K562 (cell line): ENCODE measurements at regions not wholly inside any gene's neighbourhood (a gene's known extent, or its start where the extent isn't known, plus 50 kb on each side); places are given as distances from the start of the nearest gene placed in this dataset.

ENCODE experiments used
- ADNP ChIP-seq: fragments of 200-800 bp; sonication (Bioruptor generic); IDR thresholded peaks from 2 replicates; pipeline ENCODE4 v1.6.1; 2016; ENCODE audit warnings: missing genetic modification characterization, missing compliant biosample characterization
- BRD4 ChIP-seq: fragments of 200-600 bp; sonication (generic); IDR thresholded peaks from 2 replicates; pipeline ENCODE4 v1.6.1; 2017; ENCODE audit warnings: inconsistent platforms
- CHD2 ChIP-seq: IDR thresholded peaks from 2 replicates; pipeline ENCODE4 v1.6.1; 2011; ENCODE audit warnings: low read depth, low read length
- DNMT1 ChIP-seq: fragments of 450-650 bp; IDR thresholded peaks from 2 replicates; pipeline ENCODE4 v1.6.1; 2016; ENCODE audit warnings: antibody characterized with exemption, mild to moderate bottlenecking
- EP300 ChIP-seq: IDR thresholded peaks from 2 replicates; pipeline ENCODE4 v1.6.1; 2012; ENCODE audit warnings: low read length, improper control_type of control experiment
- FOSL1 ChIP-seq: fragments of 200-800 bp; sonication (Bioruptor generic); conservative IDR thresholded peaks from 2 replicates; pipeline ENCODE4 v1.6.1; 2016; ENCODE audit warnings: missing genetic modification characterization, missing compliant biosample characterization
- FOXM1 ChIP-seq, 2 experiments: fragments of 450-650 bp in 1 of 2; sonication (generic) in 1 of 2; formaldehyde crosslinking in 1 of 2; IDR thresholded peaks; 2 replicates each; pipeline versions ENCODE4 v1.6.1 to v1.9.0; 2017 to 2022; ENCODE audit warnings: low read depth in 2 of 2, mild to moderate bottlenecking in 2 of 2, missing genetic modification reagents in 1 of 2, moderate library complexity in 1 of 2
- GABPB2 ChIP-seq: fragments of 250-450 bp; sonication (Bioruptor Pico); conservative IDR thresholded peaks from 2 replicates; pipeline ENCODE4 v1.5.1; 2021; ENCODE audit warnings: mild to moderate bottlenecking
- ID3 ChIP-seq, 2 experiments: fragments of 250-450 bp in 1 of 2; fragments of 450-650 bp in 1 of 2; sonication (Bioruptor Pico) in 1 of 2; IDR thresholded peaks; 2 replicates each; pipeline versions ENCODE4 v1.6.1 to v1.8.0; 2016 to 2021; ENCODE audit warnings: mild to moderate bottlenecking in 2 of 2, moderate library complexity in 2 of 2, missing compliant biosample characterization in 1 of 2, missing genetic modification characterization in 1 of 2
- KAT7 ChIP-seq: sonication (generic); formaldehyde crosslinking; IDR thresholded peaks from 2 replicates; pipeline ENCODE4 v1.8.0; 2022; ENCODE audit warnings: missing genetic modification reagents, mild to moderate bottlenecking, borderline replicate concordance
- KLF13 ChIP-seq: fragments of 450-650 bp; IDR thresholded peaks from 2 replicates; pipeline ENCODE4 v1.6.1; 2016; ENCODE audit warnings: missing genetic modification characterization, low read depth, mild to moderate bottlenecking, missing compliant biosample characterization, moderate library complexity, borderline replicate concordance
- SMARCE1 ChIP-seq: fragments of 450-650 bp; IDR thresholded peaks from 2 replicates; pipeline ENCODE4 v1.7.1; 2016; ENCODE audit warnings: mild to moderate bottlenecking
- UBTF ChIP-seq, 2 experiments: IDR thresholded peaks; 2 replicates each; pipeline ENCODE4 v1.6.1; 2012; ENCODE audit warnings: improper control_type of control experiment in 2 of 2, low read depth in 2 of 2, low read length in 2 of 2, borderline replicate concordance in 1 of 2
- USF2 ChIP-seq: sonication (generic); formaldehyde crosslinking; IDR thresholded peaks from 2 replicates; pipeline ENCODE4 v1.5.0; 2020; ENCODE audit warnings: missing genetic modification reagents
- YY1 ChIP-seq, 3 experiments: IDR thresholded peaks; 2 replicates each; pipeline ENCODE4 v1.6.1; 2011; ENCODE audit warnings: low read length in 2 of 3, mild to moderate bottlenecking in 2 of 3, moderate library complexity in 2 of 3, borderline replicate concordance in 1 of 3, control low read depth in 1 of 3, low read depth in 1 of 3; ENCODE audit not compliant: insufficient read depth in 3 of 3, insufficient replicate concordance in 2 of 3, control insufficient read depth in 1 of 3, insufficient read length in 1 of 3; ENCODE audit errors: extremely low read depth in 1 of 3
- ZKSCAN8 ChIP-seq: fragments of 200-800 bp; sonication (Bioruptor generic); IDR thresholded peaks from 2 replicates; pipeline ENCODE4 v1.6.1; 2016; ENCODE audit warnings: missing genetic modification characterization, missing compliant biosample characterization
- ZNF77 ChIP-seq: fragments of 250-450 bp; sonication (Bioruptor Pico); IDR thresholded peaks from 2 replicates; pipeline ENCODE4 v1.5.0; 2020
- TF ChIP-seq, protein P1 (sequence below), 2 experiments: fragments of 450-650 bp in 1 of 2; IDR thresholded peaks; 2 replicates each; pipeline ENCODE4 v1.6.1; 2011 to 2017; ENCODE audit warnings: low read depth in 2 of 2, antibody characterized with exemption in 1 of 2, borderline replicate concordance in 1 of 2, low read length in 1 of 2, mild to moderate bottlenecking in 1 of 2, mixed read lengths in 1 of 2; ENCODE audit not compliant: control insufficient read depth in 1 of 2
- TF ChIP-seq, protein P2 (sequence below): sonication (generic); formaldehyde crosslinking; IDR thresholded peaks from 2 replicates; pipeline ENCODE4 v1.8.0; 2022; ENCODE audit warnings: missing genetic modification reagents, mild to moderate bottlenecking, moderate library complexity, borderline replicate concordance

DNA sequence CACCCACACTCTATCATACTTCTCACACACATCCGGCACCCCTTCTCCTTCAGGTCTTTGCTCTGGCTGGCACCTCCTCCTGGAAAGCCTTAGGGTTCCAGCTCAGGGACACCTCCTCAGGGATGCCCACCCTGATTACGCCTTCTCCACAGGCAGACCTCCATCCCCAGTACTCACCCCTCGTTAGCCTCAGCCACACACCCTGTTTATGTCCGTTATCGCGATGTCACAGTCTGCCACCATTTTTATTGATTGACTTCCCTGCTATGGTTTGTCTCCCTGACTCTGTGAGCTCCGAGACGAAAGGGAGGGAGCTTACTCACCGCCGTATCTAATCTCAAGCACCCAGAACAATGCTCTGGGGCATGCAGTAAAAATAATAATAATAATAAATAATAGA lies 191.7 kb upstream of the LHX5 start (continued):
- TF ChIP-seq GABPB2 (CRISPR knock-in tag) (no peak), KAT7 (CRISPR knock-in tag) (no peak), ID3 (CRISPR knock-in tag; IDR thresholded peaks at IDR 0.05) (no peak), ID3 (tag; IDR thresholded peaks at IDR 0.05) (peak; percentile 53; the same call in 1 of the 2 replicates), EP300 (peak; percentile 46; the same call in 1 of the 2 replicates), ZNF77 (CRISPR knock-in tag) (no peak), ZKSCAN8 (CRISPR knock-in tag) (no peak), SMARCE1 (peak; percentile 71), USF2 (CRISPR knock-in tag) (no peak), YY1 (IDR thresholded peaks at IDR 0.05; ENCODE audit: borderline replicate concordance in 1 of 3, control insufficient read depth in 1 of 3, extremely low read depth in 1 of 3, insufficient read depth in 3 of 3, insufficient read length in 1 of 3, insufficient replicate concordance in 2 of 3, low read depth in 1 of 3, low read length in 2 of 3) (peak; percentile 9 to 82 (median 55)), KLF13 (tag) (no peak), CHD2 (peak; percentile 94), UBTF (IDR thresholded peaks at IDR 0.05; ENCODE audit: borderline replicate concordance in 1 of 2, low read depth in 2 of 2, low read length in 2 of 2) (no peak), FOXM1 (IDR thresholded peaks at IDR 0.05; ENCODE audit: low read depth) (peak; percentile 59; the same call in 1 of the 2 replicates), FOXM1 (CRISPR knock-in tag; IDR thresholded peaks at IDR 0.05; ENCODE audit: low read depth) (no peak), BRD4 (no peak), ADNP (tag) (peak; percentile 90), DNMT1 (no peak), FOSL1 (tag) (peak; percentile 87)
- TF ChIP-seq, protein P1, sequence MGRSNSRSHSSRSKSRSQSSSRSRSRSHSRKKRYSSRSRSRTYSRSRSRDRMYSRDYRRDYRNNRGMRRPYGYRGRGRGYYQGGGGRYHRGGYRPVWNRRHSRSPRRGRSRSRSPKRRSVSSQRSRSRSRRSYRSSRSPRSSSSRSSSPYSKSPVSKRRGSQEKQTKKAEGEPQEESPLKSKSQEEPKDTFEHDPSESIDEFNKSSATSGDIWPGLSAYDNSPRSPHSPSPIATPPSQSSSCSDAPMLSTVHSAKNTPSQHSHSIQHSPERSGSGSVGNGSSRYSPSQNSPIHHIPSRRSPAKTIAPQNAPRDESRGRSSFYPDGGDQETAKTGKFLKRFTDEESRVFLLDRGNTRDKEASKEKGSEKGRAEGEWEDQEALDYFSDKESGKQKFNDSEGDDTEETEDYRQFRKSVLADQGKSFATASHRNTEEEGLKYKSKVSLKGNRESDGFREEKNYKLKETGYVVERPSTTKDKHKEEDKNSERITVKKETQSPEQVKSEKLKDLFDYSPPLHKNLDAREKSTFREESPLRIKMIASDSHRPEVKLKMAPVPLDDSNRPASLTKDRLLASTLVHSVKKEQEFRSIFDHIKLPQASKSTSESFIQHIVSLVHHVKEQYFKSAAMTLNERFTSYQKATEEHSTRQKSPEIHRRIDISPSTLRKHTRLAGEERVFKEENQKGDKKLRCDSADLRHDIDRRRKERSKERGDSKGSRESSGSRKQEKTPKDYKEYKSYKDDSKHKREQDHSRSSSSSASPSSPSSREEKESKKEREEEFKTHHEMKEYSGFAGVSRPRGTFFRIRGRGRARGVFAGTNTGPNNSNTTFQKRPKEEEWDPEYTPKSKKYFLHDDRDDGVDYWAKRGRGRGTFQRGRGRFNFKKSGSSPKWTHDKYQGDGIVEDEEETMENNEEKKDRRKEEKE (IDR thresholded peaks at IDR 0.05; ENCODE audit: borderline replicate concordance in 1 of 2, control insufficient read depth in 1 of 2, low read depth in 2 of 2, low read length in 1 of 2): no peak
- TF ChIP-seq, protein P2, sequence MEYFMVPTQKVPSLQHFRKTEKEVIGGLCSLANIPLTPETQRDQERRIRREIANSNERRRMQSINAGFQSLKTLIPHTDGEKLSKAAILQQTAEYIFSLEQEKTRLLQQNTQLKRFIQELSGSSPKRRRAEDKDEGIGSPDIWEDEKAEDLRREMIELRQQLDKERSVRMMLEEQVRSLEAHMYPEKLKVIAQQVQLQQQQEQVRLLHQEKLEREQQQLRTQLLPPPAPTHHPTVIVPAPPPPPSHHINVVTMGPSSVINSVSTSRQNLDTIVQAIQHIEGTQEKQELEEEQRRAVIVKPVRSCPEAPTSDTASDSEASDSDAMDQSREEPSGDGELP (CRISPR knock-in tag): peak; percentile 42; the same call in 1 of the 2 replicates
